IPS-20b (cell line): ENCODE measurements at regions not wholly inside any gene's neighbourhood (a gene's known extent, or its start where the extent isn't known, plus 50 kb on each side); places are given as distances from the start of the nearest gene placed in this dataset.

Experiments used
- H3K27ac ChIP-seq: one replicate; pipeline ENCODE4 v1.5.1; 2013; ENCODE audit warnings: low read length
- H3K27me3 ChIP-seq: 2 replicates; pipeline ENCODE4 v1.6.1; 2013; ENCODE audit warnings: mild to moderate bottlenecking, low read length, inconsistent platforms; ENCODE audit not compliant: insufficient read depth
- H3K36me3 ChIP-seq: 2 replicates; pipeline ENCODE4 v1.6.1; 2013; ENCODE audit warnings: low read depth, mild to moderate bottlenecking, inconsistent platforms, low read length, moderate library complexity; ENCODE audit not compliant: insufficient read depth
- H3K4me1 ChIP-seq: 2 replicates; pipeline ENCODE4 v1.6.1; 2013; ENCODE audit warnings: mild to moderate bottlenecking, control low read depth, inconsistent platforms, low read length, moderate library complexity; ENCODE audit not compliant: insufficient read depth
- H3K4me3 ChIP-seq: 2 replicates; pipeline ENCODE4 v1.5.1; 2013; ENCODE audit warnings: mild to moderate bottlenecking, low read length, inconsistent platforms
- H3K9ac ChIP-seq: 2 replicates; pipeline ENCODE4 v1.6.1; 2013; ENCODE audit warnings: low read depth, mild to moderate bottlenecking, inconsistent platforms, low read length, moderate library complexity
- H3K9me3 ChIP-seq: 2 replicates; pipeline ENCODE4 v1.6.1; 2013; ENCODE audit warnings: mild to moderate bottlenecking, low read depth, low read length, inconsistent platforms; ENCODE audit not compliant: insufficient read depth

DNA sequence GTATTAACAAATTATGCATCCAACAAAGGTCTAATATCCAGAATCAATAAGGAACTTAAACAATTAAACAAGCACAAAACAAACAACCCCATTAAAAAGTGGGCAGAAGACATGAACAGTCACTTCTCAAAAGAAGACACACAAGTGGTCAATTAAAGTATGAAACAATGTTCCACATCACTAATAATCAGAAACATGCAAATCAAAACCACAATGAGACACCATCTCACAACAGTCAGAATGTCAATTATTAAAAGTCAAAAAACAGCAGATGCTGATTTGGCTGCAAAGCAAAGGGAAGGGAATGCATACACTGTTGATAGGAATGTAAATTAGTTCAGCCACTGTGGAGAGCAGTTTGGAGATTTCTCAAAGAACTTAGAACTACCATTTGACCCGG lies 129.3 kb downstream of the PFDN4 start:
- H3K9ac ChIP-seq: no peak overlapping the region
- H3K27me3 ChIP-seq: no peaks in the 10 kb centered on the region
- H3K4me1 ChIP-seq: no peaks in the 10 kb centered on the region
- no peaks in the 10 kb centered on the region for H3K9me3 ChIP-seq
- H3K27ac ChIP-seq: no peak overlapping the region
- no peak overlapping the region for H3K4me3 ChIP-seq
- no peaks in the 10 kb centered on the region for H3K36me3 ChIP-seq

DNA sequence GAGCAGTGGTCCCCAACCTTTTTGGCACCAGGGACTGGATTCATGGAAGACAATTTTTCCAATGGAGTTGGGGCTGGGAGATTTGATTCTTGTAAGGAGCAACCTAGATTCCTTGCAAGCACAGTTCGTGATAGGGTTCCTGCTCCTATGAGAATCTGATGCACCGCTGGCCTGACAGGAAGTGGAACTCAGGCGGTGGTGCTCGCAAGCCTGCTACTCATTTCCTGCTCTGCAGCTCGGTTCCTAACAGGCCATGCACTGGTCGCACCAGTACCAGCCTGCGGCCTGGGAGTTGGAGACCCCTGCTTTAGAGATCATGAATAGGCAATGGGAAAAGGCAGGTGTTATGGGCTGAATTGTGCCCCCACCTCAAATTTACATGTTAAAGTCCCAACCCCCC lies 131.2 kb downstream of the PFDN4 start:
- no peak overlapping the region for H3K27ac ChIP-seq
- H3K4me1 ChIP-seq: no peaks in the 10 kb centered on the region
- no peak overlapping the region for H3K9ac ChIP-seq
- no peaks in the 10 kb centered on the region for H3K27me3 ChIP-seq
- H3K36me3 ChIP-seq: no peaks in the 10 kb centered on the region
- H3K9me3 ChIP-seq: no peaks in the 10 kb centered on the region
- no peak overlapping the region for H3K4me3 ChIP-seq

DNA sequence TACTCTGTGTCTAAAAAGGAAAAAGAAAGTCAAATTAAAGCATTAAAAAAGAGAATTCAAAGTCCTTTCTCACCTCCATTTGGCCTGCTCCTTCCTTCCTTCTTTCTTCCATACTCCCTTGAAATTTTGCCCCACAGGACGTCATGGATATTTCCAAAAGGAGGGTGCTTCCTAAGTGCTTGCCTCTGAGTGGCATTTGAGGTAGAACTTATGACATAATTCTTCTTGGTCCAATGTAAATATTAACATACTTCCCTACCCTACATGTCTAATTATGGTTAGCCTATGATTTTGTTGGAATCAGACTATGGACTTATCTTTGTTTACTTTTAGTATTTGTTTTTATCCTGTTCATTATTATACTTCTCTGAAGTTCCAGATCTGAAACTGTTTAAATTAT lies 132.3 kb downstream of the PFDN4 start:
- Histone ChIP-seq H3K27ac (no peak overlapping the region), H3K27me3 (no peaks in the 10 kb centered on the region), H3K36me3 (no peaks in the 10 kb centered on the region), H3K4me1 (peaks cover 5% of the 10 kb centered on the region), H3K9me3 (no peaks in the 10 kb centered on the region), H3K9ac (no peak overlapping the region), H3K4me3 (no peak overlapping the region)

DNA sequence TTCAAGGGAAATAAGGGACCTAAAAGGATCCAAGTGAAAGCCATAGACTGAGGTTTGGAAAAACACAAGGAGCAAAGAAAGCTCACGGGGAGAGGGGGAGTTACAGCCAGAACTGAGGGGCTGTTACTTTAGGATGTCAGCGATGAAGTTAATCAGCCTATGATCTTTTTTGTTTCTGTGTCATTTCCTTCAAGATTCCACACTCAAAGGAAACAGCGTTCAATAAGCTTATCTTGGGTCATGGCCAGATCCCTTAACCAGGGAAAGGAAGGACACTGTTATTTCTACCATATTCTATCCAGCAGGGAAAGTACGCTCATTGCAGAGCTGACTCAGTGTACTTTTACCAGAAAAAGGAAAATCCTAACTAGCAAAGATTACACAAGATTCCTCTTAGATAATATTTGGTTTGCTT lies 132.8 kb downstream of the PFDN4 start:
- H3K27ac ChIP-seq: no peak overlapping the region
- H3K27me3 ChIP-seq: no peaks in the 10 kb centered on the region
- H3K9me3 ChIP-seq: no peaks in the 10 kb centered on the region
- no peaks in the 10 kb centered on the region for H3K36me3 ChIP-seq
- H3K4me1 ChIP-seq: peaks cover 10% of the 10 kb centered on the region
- H3K9ac ChIP-seq: no peak overlapping the region
- H3K4me3 ChIP-seq: no peak overlapping the region

DNA sequence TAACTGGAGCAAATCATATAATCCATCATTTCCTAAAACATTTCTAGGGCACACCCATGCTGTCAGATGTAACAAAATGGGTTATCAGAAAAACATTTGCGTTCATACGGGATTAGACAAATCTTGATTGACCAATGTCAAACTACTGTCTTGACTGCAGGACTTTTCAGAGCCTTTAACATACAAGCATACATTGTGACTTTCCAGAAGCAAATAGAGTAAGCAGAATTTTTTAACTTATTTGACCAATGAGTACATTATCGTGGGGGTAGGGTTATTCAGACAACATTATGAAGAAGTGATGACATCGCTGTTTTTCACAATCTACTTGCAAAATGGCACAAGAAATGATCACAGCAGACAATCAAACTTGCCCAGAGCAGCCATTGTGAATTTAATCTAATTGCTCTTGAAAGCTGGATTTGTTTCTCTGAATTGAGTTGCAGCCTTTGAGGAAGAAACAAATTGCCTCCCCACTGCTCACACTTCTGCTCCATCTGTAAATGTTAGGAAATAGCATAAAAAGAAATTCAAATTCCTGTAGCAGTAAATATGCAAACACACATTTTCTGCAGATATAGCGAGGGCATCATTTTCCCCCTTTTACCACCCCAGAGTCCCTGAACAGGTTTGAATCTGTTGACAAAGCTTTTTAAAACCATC lies 133.0 kb upstream of the DOK5 start:
- Histone ChIP-seq H3K4me3 (no peak overlapping the region), H3K4me1 (peaks cover 26% of the 10 kb centered on the region), H3K9me3 (no peaks in the 10 kb centered on the region), H3K9ac (no peak overlapping the region), H3K27ac (no peak overlapping the region), H3K27me3 (no peaks in the 10 kb centered on the region), H3K36me3 (no peaks in the 10 kb centered on the region)

DNA sequence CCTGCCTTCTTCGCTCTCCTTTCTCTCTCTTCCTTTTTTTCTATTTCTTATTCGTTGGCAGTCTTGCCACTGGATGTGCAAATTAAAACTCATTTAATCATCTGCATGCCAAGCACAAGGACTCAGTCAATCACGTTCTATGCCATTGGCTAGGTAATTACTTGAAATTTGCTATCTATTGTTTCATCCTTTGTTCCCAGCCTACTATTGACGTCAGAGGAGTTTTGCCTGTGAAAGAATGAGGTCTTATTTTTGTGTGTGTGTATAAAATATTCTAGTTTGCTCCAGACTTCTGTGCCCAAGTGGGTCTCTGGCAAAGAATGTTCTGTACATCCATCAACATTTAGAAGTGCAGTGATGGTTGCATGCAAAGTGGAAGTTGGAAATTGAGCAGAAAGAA lies 132.3 kb upstream of the DOK5 start:
- Histone ChIP-seq H3K27me3 (no peaks in the 10 kb centered on the region), H3K9ac (no peak overlapping the region), H3K36me3 (no peaks in the 10 kb centered on the region), H3K9me3 (no peaks in the 10 kb centered on the region), H3K27ac (no peak overlapping the region), H3K4me3 (no peak overlapping the region), H3K4me1 (peaks cover 26% of the 10 kb centered on the region)

DNA sequence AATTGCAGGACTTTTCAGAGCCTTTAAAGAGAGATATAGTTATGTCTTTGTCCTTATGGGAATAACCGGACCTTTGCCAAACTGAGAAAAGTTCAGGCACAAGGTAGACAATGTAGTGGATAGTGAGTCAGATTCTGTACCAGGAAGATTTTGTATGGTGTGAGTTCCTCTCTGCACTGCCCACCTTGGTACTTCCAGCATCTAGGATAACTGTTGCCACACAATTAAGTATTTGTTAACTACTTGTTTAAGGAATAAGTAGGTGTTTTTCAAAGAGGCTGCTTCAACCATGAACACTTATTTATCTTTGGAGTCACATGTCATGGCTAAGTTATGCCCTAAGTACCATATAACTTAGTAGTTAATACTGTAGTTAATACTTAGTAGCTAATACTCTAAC lies 131.8 kb upstream of the DOK5 start:
- no peaks in the 10 kb centered on the region for H3K27me3 ChIP-seq
- no peaks in the 10 kb centered on the region for H3K36me3 ChIP-seq
- peaks cover 26% of the 10 kb centered on the region for H3K4me1 ChIP-seq
- no peaks in the 10 kb centered on the region for H3K9me3 ChIP-seq
- no peak overlapping the region for H3K9ac ChIP-seq
- H3K4me3 ChIP-seq: no peak overlapping the region
- no peak overlapping the region for H3K27ac ChIP-seq

DNA sequence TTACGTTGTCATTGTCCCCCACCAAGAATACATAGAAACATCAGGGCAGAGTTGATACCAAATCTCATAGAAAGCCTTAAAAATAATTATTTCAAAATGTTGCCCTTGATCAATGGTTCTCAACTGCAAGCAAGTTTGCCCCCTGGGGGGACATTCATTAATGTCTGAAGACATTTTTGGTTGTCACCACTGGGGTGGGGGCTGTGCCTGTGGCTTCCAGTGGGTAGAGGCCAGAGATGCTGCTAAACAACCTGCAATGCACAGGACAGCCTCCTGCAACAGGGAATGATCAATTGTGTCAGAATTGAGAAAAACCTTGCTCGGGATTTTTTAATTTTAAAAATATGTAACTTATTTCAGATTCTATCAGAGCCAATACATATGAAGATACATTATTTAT lies 130.6 kb upstream of the DOK5 start:
- Histone ChIP-seq H3K4me3 (no peak overlapping the region), H3K4me1 (peaks cover 26% of the 10 kb centered on the region), H3K27me3 (no peaks in the 10 kb centered on the region)

DNA sequence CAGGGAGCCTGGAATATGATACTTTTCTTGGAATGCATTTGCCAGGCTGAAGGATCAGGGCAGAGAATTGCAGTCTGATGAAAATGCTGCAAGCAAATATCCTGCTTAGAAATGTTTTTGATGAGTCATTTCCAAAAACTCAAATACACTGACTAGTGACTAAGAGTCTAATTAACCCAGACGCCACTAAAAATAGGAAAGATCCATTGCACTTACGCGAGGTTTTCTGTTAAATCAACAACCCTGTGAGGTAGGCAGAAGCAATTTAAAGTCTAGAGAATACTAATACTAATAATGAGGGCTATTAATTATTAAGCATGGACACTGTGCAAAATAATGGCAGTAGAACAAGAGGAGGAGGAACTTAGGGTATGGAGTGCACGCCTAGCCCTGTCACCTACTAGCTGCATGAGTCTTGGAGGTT lies 130.1 kb upstream of the DOK5 start:
- Histone ChIP-seq H3K27ac (no peak overlapping the region), H3K9me3 (no peaks in the 10 kb centered on the region), H3K4me1 (peaks cover 26% of the 10 kb centered on the region), H3K9ac (no peak overlapping the region), H3K4me3 (no peak overlapping the region), H3K36me3 (no peaks in the 10 kb centered on the region), H3K27me3 (no peaks in the 10 kb centered on the region)

More for the DNA sequence above, 130.6 kb upstream of the DOK5 start:
- Histone ChIP-seq H3K9me3 (no peaks in the 10 kb centered on the region), H3K36me3 (no peaks in the 10 kb centered on the region), H3K27ac (no peak overlapping the region), H3K9ac (no peak overlapping the region)

DNA sequence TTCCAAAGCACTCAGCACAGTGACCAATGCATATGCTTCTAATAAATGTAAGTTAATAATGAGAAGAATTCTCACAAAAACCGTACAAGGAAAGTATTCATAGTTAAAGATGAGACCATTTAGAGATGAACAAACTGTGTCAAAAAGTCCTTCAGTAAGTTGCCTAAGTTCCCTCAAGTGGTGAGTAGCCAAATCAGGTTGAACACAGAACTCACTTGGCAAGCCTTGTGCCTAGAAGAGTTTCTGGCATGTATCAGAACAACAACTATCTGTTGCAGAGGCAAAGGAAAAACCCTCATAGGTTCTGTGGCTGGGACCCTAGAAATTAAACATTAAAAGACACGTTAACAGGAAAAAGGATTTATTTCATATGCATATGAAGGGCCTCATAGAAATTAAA lies 129.6 kb upstream of the DOK5 start:
- Histone ChIP-seq H3K27me3 (no peaks in the 10 kb centered on the region), H3K27ac (peak overlapping the region; percentile 48), H3K4me1 (peaks cover 26% of the 10 kb centered on the region), H3K4me3 (peak overlapping the region; percentile 25; the same call in 1 of the 2 replicates), H3K36me3 (no peaks in the 10 kb centered on the region), H3K9ac (peak overlapping the region; percentile 6; the same call in 1 of the 2 replicates), H3K9me3 (no peaks in the 10 kb centered on the region)

DNA sequence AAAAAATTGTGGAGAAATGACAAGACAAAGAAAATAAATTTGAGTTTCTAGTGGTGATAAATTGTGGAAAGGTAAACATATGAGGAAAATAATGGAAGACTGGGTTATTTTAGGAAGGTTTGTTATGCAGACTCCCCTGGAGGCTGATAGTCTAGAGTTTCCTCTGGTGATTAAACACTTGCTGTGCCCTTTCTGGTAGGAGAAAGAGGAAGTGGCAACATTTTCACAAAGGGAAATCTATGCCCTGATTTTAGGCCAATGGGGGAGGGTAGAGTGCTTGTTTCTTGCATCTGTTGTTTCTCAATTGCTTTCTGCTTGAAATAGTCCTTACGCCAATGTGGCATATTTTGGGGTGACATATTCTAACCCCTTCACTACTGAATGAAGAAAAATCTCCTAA lies 129.1 kb upstream of the DOK5 start:
- Histone ChIP-seq H3K27me3 (no peaks in the 10 kb centered on the region), H3K4me3 (peak overlapping the region; percentile 25), H3K4me1 (peaks cover 26% of the 10 kb centered on the region), H3K9ac (peak overlapping the region; percentile 6; the same call in 1 of the 2 replicates), H3K27ac (peak overlapping the region; percentile 48), H3K36me3 (no peaks in the 10 kb centered on the region), H3K9me3 (no peaks in the 10 kb centered on the region)

DNA sequence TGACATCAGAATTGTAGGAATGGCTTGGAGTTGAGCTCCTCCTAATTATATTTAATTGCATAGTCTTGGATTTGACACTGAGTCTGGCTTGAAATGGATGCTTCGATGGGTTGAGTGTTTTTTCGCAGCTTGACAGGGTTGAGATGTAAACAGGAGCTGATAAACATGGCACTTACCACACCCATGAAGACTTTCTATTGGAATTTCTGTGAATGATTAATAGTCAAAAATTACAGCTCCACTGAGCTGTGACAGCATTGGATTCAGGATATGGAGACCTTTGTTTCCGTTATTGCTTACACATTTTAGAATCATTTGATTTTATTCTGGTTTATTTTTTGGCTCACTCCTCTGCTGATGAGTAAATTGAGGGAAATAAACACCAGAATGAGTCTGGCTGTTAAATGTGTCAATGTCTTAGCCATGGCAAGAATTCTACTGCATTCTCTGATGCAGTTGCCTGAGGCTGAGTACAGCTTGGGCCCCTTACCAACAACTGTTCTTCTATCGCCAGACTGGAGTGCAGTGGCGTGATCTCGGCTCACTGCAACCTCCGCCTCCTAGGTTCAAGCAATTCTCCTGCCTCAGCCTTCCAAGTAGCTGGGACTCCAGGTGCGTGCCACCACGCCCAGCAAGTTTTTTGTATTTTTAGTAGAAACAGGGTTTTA lies 128.1 kb upstream of the DOK5 start:
- H3K4me3 ChIP-seq: no peak overlapping the region
- H3K4me1 ChIP-seq: peaks cover 26% of the 10 kb centered on the region
- no peaks in the 10 kb centered on the region for H3K9me3 ChIP-seq
- H3K9ac ChIP-seq: no peak overlapping the region
- no peaks in the 10 kb centered on the region for H3K27me3 ChIP-seq
- H3K27ac ChIP-seq: no peak overlapping the region
- no peaks in the 10 kb centered on the region for H3K36me3 ChIP-seq
